GM19238 (cell line): ENCODE measurements at regions not wholly inside any gene's neighbourhood (a gene's known extent, or its start where the extent isn't known, plus 50 kb on each side); places are given as distances from the start of the nearest gene placed in this dataset.

Source experiments
- DNase-seq: peaks from one replicate; pipeline ENCODE4 v3.0.0; 2011; ENCODE audit warnings: low spot score; ENCODE audit not compliant: insufficient read length

- no peak for DNase-seq
These were observed 130.6 kb downstream of the SMAD6 start for GRCh38 chr15:66832664-66833063.

GRCh38 chr15:66833371-66833770 is 131.3 kb downstream of the SMAD6 start:
- DNase-seq: no peak

- no peak for DNase-seq
These were observed 131.8 kb downstream of the SMAD6 start for GRCh38 chr15:66833803-66834202.

GRCh38 chr15:66834881-66835878 is 133.1 kb downstream of the SMAD6 start:
- no peak for DNase-seq

GRCh38 chr15:66836231-66837030 is 134.4 kb downstream of the SMAD6 start:
- DNase-seq: no peak

GRCh38 chr15:66838202-66838601 is 136.2 kb downstream of the SMAD6 start:
- no peak for DNase-seq

GRCh38 chr15:66838671-66839239 is 136.7 kb downstream of the SMAD6 start:
- no peak for DNase-seq

GRCh38 chr15:66839506-66840112 is 137.6 kb downstream of the SMAD6 start:
- DNase-seq: no peak

GRCh38 chr15:66840615-66841390 is 138.8 kb downstream of the SMAD6 start:
- no peak for DNase-seq

GRCh38 chr15:66841953-66842681 is 140.1 kb downstream of the SMAD6 start:
- no peak for DNase-seq

GRCh38 chr15:66842710-66843441 is 140.8 kb downstream of the SMAD6 start:
- DNase-seq: no peak

GRCh38 chr15:66843581-66843980 is 141.5 kb downstream of the SMAD6 start:
- DNase-seq: no peak

- no peak for DNase-seq
These were observed 142.2 kb downstream of the SMAD6 start for GRCh38 chr15:66844041-66844746.

- DNase-seq: no peak
These were observed 142.7 kb downstream of the SMAD6 start for GRCh38 chr15:66844747-66845145.

GRCh38 chr15:66845266-66845785 is 143.3 kb downstream of the SMAD6 start:
- no peak for DNase-seq

GRCh38 chr15:66846031-66846430 is 144.0 kb downstream of the SMAD6 start:
- DNase-seq: no peak

GRCh38 chr15:66846811-66847210 is 144.8 kb downstream of the SMAD6 start:
- DNase-seq: no peak

- no peak for DNase-seq
These were observed 145.5 kb downstream of the SMAD6 start for GRCh38 chr15:66847565-66847991.
